HG02588 (cell line): ENCODE measurements at regions not wholly inside any gene's neighbourhood (a gene's known extent, or its start where the extent isn't known, plus 50 kb on each side); places are given as distances from the start of the nearest gene placed in this dataset.
"Not testable (repeated sequence)": the region's sequence is repeated elsewhere in the genome, so short reads cannot be mapped to it uniquely, and the experiment has no call there.

Experiments used
- ATAC-seq: cut with Tn5 transposase; IDR thresholded peaks from one replicate; pipeline ENCODE4 v1.9.1; 2021; ENCODE audit warnings: mild to moderate bottlenecking, moderate library complexity; ENCODE audit not compliant: unreplicated experiment

DNA sequence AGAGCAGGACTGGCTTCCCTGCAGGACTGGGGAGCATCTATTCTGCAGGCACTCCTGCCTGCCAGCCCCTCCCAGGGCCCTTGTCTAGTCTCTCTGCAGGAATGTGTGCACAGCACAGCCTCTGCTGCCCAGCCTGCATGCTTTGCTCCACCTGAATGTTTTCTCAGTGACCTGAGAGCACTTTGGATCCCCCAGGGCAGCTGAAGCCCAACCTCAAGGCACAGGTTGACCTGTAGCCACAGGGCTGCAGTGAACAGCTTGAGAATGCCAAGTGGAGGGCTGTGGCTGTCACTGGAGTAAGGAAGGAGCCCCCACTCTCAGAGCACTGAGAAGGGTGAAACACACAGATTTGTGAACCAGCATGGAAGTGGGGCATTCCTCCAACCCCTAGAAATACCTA is 760.2 kb downstream of the STIM2 start:
- no peak for ATAC-seq

- no peak for ATAC-seq
These were observed 764.1 kb downstream of the STIM2 start for GRCh38 chr4:27624749-27625148.

DNA sequence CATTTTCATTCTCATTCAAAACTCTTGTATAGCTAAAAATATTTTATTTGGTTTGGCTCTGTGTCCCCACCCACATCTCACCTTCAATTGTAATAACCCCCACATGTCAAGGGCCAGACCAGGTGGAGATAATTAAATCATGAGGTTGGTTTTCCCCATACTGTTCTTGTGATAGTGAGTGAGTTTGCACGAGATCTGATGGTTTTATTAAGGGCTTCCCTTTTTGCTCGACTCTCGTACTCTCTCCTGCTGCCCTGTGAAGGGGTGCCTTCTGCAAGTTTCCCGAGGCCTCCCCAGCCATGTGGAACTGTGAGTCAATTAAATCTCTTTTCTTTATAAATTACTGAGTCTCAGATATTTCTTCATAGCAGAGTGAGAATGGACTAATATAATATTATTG is 768.0 kb downstream of the STIM2 start:
- no peak for ATAC-seq

GRCh38 chr4:27629532-27630225 is 769.0 kb downstream of the STIM2 start:
- ATAC-seq, result no peak

DNA sequence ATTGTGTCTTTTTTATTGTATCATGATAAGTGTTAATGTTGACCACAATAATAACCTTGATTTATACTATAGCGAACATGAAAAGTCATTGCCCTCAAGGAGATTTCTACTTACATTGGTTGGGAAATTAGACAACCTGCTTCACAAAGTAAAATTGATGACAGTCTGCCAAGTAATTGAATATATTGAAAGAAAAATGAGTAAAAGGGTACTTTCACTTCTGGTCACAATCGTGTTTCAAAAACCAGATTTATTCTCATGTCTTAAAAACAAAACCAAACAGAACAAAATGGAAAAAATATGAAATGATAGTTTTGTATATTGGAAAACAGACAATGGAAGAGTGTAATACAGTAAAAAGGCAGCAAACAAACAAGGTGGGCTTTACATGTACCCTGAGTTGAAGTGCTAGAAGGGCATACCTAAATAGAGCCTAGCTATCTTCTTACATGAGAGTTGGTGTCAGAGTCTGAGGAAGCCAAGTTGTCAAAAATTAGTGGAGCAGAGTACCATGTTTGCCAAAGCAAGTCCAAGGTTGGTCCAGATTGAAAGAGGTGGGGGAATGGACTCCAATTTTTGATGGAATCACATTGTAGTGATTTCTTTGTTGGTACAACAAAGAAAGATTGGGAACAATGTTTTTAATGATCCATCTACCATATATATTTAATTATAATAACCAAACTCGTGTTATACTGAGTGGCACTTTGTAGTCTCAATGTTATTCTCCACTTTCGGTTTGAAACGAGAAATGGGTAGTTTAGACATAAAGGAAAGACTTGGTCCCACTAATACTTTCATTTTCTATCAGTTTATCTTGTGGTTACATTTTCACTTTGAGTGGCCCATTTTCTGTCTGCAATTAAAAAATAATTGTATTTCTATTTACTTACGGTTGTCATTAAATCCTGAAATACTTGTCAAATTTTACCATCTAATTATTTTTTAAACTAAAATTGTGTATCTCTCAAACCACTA is 775.6 kb downstream of the STIM2 start:
- peak; percentile 66 for ATAC-seq

GRCh38 chr4:27638163-27638915 is 777.7 kb downstream of the STIM2 start:
- no peak for ATAC-seq

GRCh38 chr4:27643101-27643500 is 782.5 kb downstream of the STIM2 start:
- no peak for ATAC-seq

- ATAC-seq, result no peak
These were observed 787.8 kb downstream of the STIM2 start for GRCh38 chr4:27648416-27648815.

DNA sequence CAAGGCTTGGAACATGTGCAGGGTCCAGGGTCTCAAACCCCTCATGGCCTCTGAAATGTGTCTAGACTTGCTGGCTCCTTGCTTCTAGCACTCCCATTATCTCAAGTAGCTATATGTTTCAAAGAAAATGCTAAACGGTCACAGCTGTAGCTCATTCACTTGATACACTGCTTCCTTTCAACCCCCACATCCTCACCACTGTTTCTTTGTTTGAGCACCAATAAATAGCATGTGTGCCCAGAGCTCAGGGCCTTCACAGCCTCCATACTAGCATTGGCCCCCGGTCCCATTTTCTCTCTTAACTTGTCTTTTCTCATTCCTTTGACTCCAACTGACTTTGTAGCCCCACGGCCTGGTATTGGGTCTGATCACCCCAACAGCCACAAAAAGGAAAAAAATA is 801.8 kb downstream of the STIM2 start:
- no peak for ATAC-seq

GRCh38 chr4:27666943-27667342 is 806.3 kb downstream of the STIM2 start:
- no peak for ATAC-seq

GRCh38 chr4:27668001-27668400 is 807.4 kb downstream of the STIM2 start:
- no peak for ATAC-seq

DNA sequence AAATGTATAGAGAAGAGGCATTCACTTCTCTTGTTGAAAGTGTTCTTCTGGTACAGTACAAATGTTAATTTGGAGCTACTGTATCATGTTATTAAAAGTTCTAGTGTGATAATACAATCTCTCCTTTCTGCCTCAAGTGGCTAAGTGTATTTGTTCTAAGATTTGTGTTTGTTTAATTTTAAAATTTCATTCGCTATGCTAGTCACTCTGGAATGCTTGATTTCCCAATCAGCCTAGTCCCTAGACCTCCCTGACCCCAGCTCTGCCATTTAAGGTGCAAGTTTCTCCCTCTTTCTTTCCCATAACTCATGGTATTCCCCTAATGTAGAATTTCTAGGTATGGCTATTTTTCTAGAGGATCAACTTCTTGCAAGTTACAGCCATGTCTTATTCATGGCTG is 817.4 kb downstream of the STIM2 start:
- no peak for ATAC-seq

GRCh38 chr4:27684610-27685011 is 824.0 kb downstream of the STIM2 start:
- peak; percentile 78 for ATAC-seq

GRCh38 chr4:27685091-27685490 is 824.5 kb downstream of the STIM2 start:
- ATAC-seq, result no peak

DNA sequence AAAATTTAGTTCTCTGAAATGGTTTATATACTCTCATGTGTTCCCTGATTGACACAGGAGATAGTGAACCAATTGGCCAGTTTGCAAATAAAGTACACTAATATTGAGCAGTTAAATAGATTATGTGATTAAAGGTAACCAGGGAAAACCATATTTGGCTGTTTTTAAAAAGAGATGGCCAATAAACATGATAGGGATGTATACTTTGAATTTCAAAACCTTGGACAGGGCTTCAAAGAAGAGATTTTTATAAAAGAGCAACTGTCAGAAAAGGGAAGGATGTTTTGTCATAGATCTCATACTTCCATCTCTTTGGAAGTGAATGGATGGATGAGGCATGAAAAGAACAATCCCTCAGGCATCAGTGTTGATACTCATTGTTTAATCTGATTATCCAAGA is 825.3 kb downstream of the STIM2 start:
- no peak for ATAC-seq

GRCh38 chr4:27692158-27692557 is 831.5 kb downstream of the STIM2 start:
- ATAC-seq, result no peak

DNA sequence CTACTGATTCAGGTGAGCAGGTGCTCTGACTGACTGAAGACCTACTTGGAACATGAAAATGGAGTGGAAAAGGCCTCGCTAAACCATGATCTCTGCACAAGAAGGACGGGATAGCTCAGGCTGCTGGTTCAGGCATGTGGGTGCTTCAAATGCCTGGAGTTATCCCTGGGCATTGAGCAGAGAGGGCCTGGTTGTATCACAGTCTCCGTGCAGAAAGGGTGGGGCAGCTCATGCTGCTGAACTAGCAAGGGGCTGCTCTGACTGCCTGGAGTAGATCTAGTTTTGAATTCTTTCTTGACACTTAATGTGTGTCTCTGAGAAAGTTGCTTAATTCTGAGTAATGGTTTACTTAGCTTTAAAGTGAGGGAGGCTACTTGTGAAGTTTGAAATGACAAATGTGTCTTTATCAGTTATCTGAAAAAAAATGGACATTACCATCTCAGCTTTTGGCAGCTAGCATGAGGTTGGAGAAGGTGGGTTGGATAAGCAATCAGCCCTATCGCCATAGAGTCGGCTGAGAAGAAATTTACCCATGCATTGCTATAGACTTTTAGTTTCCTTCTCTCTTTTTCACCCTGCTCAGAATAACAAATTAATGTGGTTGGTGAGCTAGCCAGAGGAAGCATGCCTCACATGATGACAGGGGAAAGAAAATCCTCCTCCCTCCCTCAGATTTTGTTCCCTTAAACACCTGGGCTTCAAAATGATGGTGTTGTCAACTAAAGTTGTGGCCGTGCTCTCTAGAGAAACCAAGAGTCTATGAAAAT is 832.4 kb downstream of the STIM2 start:
- ATAC-seq, result no peak

- ATAC-seq, result not testable (repeated sequence)
These were observed 835.6 kb downstream of the STIM2 start for GRCh38 chr4:27696257-27696656.

- no peak for ATAC-seq
These were observed 841.0 kb downstream of the STIM2 start for GRCh38 chr4:27701606-27702005.

DNA sequence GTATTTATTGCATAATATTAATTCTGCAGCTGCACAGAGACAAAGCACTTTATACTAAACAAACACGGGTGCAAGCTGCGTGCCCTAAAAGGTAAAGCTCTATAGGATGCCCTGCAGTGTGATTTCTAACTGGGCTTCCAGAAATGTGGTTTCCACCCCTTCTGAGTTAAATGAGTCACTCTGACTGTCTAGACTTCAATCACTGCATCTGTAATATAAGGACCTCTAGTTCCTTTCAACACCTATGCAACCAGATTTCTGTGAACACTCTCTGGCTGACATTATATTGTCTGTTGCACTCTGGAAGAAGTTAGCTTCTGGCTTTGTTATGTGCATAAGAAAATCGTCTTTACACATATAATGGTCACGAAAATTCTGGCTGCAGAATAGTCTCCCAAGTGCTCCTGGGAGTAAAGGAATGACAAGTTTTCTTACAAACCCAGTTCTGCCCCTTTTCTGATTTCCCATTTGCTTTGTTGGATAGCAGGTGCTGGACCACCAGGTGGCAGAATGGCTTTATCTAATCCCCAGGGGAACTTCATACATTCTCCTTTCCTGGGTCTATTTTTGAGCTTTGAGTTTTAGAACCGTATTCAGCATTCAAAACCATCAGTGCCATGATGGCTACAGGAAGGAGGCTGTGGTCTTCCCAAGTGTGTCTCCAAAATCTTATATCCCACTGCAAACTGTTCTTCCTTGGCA is 842.2 kb downstream of the STIM2 start:
- no peak for ATAC-seq
